ENCODE measurements at regions not wholly inside any gene's neighbourhood (a gene's known extent, or its start where the extent isn't known, plus 50 kb on each side); places are given as distances from the start of the nearest gene placed in this dataset.

GRCh38 chr10:78766603-78767002 lies 302.2 kb upstream of the ZMIZ1 start:
- TF ChIP-seq YY1 (IDR thresholded peaks at IDR 0.05; ENCODE audit: low read depth), result no peak
- TF ChIP-seq RAD21 (IDR thresholded peaks at IDR 0.05; ENCODE audit: low read depth), result no peak
- TF ChIP-seq, protein P1, sequence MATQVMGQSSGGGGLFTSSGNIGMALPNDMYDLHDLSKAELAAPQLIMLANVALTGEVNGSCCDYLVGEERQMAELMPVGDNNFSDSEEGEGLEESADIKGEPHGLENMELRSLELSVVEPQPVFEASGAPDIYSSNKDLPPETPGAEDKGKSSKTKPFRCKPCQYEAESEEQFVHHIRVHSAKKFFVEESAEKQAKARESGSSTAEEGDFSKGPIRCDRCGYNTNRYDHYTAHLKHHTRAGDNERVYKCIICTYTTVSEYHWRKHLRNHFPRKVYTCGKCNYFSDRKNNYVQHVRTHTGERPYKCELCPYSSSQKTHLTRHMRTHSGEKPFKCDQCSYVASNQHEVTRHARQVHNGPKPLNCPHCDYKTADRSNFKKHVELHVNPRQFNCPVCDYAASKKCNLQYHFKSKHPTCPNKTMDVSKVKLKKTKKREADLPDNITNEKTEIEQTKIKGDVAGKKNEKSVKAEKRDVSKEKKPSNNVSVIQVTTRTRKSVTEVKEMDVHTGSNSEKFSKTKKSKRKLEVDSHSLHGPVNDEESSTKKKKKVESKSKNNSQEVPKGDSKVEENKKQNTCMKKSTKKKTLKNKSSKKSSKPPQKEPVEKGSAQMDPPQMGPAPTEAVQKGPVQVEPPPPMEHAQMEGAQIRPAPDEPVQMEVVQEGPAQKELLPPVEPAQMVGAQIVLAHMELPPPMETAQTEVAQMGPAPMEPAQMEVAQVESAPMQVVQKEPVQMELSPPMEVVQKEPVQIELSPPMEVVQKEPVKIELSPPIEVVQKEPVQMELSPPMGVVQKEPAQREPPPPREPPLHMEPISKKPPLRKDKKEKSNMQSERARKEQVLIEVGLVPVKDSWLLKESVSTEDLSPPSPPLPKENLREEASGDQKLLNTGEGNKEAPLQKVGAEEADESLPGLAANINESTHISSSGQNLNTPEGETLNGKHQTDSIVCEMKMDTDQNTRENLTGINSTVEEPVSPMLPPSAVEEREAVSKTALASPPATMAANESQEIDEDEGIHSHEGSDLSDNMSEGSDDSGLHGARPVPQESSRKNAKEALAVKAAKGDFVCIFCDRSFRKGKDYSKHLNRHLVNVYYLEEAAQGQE (IDR thresholded peaks at IDR 0.05; ENCODE audit: low read depth), result no peak
- TF ChIP-seq CEBPB (IDR thresholded peaks at IDR 0.05), result no peak
- no peak for TF ChIP-seq ZBTB7A (IDR thresholded peaks at IDR 0.05; ENCODE audit: low read depth)
- no peak for TF ChIP-seq EP300 (IDR thresholded peaks at IDR 0.05; ENCODE audit: borderline replicate concordance)
- TF ChIP-seq CREB1 (IDR thresholded peaks at IDR 0.05; ENCODE audit: low read depth), result no peak

All from Ishikawa (cell line).